Left colon (tissue), 2 donors: ENCODE measurements at regions not wholly inside any gene's neighbourhood (a gene's known extent, or its start where the extent isn't known, plus 50 kb on each side); places are given as distances from the start of the nearest gene placed in this dataset.
"Not testable (repeated sequence)": the region's sequence is repeated elsewhere in the genome, so short reads cannot be mapped to it uniquely, and the experiment has no call there.

ENCODE experiments used
- ATAC-seq: fragments of 200-7000 bp; cut with Tn5 transposase; one replicate; pipeline ENCODE4 v1.9.1; 2020; ENCODE audit warnings: mild to moderate bottlenecking, moderate library complexity
- DNase-seq, 2 donors: peaks; one replicate each; pipeline ENCODE4 v3.0.0-alpha.2; 2020
- intact Hi-C, 2 donors: fragments of 100-400 bp; cut with DNase I in 1 of 2; cut with micrococcal nuclease in 1 of 2; formaldehyde crosslinking; loops; one replicate each; pipeline versions ENCODE4 v1.11.2 to v1.14.0; 2022; cut with DNase I, micrococcal nuclease
- donor health status: DM: no; HTN: no; CAD: no.
- donor health status: DM: yes; HTN: yes; CAD: no.

- DNase-seq (no peak), ATAC-seq (no peak)
- intact Hi-C loops = no loop called here
Observed at GRCh38 chrX:121761845-121762244, 714.4 kb downstream of the GLUD2 start.

- no peak for DNase-seq
- intact Hi-C loops = no loop called here
- ATAC-seq = no peak
Observed at GRCh38 chrX:121763671-121764070, 716.3 kb downstream of the GLUD2 start.

GRCh38 chrX:121768210-121768609, 720.8 kb downstream of the GLUD2 start:
- intact Hi-C loops, ATAC-seq, DNase-seq: not testable (repeated sequence)

- DNase-seq (no peak), ATAC-seq (no peak)
- intact Hi-C loops = no loop called here
Observed at GRCh38 chrX:121781991-121782390, 734.6 kb downstream of the GLUD2 start.

GRCh38 chrX:121782544-121782943, 735.1 kb downstream of the GLUD2 start:
- DNase-seq (no peak), ATAC-seq (no peak)
- intact Hi-C loops = no loop called here

- DNase-seq (no peak), ATAC-seq (no peak)
- intact Hi-C loops = no loop called here
Observed at GRCh38 chrX:121782976-121783375, 735.6 kb downstream of the GLUD2 start.

GRCh38 chrX:121802881-121803412, 755.5 kb downstream of the GLUD2 start:
- intact Hi-C loops = no loop called here
- DNase-seq (no peak), ATAC-seq (no peak)

- no peak for ATAC-seq
- intact Hi-C loops = no loop called here
- no peak for DNase-seq
Observed at GRCh38 chrX:121823406-121823805, 776.0 kb downstream of the GLUD2 start.

- ATAC-seq (no peak), DNase-seq (no peak)
- intact Hi-C loops = no loop called here
Observed at GRCh38 chrX:121831601-121832000, 784.2 kb downstream of the GLUD2 start.

- DNase-seq = no peak
- intact Hi-C loops = no loop called here
- no peak for ATAC-seq
Observed at GRCh38 chrX:121832446-121832845, 785.0 kb downstream of the GLUD2 start.

GRCh38 chrX:121836000-121836399, 788.6 kb downstream of the GLUD2 start:
- no peak for ATAC-seq
- DNase-seq = no peak
- intact Hi-C loops = no loop called here

- DNase-seq (no peak), ATAC-seq (no peak)
- intact Hi-C loops = no loop called here
Observed at GRCh38 chrX:121851033-121851432, 803.6 kb downstream of the GLUD2 start.

GRCh38 chrX:121853762-121854613, 806.6 kb downstream of the GLUD2 start:
- intact Hi-C loops = no loop called here
- no peak for ATAC-seq
- no peak for DNase-seq

- DNase-seq (no peak), ATAC-seq (no peak)
- intact Hi-C loops = no loop called here
Observed at GRCh38 chrX:121854614-121854911, 807.2 kb downstream of the GLUD2 start.

GRCh38 chrX:121858867-121859647, 811.6 kb downstream of the GLUD2 start:
- ATAC-seq (no peak), DNase-seq (no peak)
- intact Hi-C loops = no loop called here

- no peak for DNase-seq
- intact Hi-C loops = no loop called here
- no peak for ATAC-seq
Observed at GRCh38 chrX:121863976-121864375, 816.6 kb downstream of the GLUD2 start.

GRCh38 chrX:121864561-121864960, 817.2 kb downstream of the GLUD2 start:
- intact Hi-C loops = no loop called here
- ATAC-seq = no peak
- DNase-seq = no peak

GRCh38 chrX:121869876-121870477, 822.6 kb downstream of the GLUD2 start:
- intact Hi-C loops = no loop called here

GRCh38 chrX:121871122-121871521, 823.7 kb downstream of the GLUD2 start:
- intact Hi-C loops = no loop called here
- ATAC-seq (no peak), DNase-seq (no peak)

More at GRCh38 chrX:121869876-121870477, 822.6 kb downstream of the GLUD2 start:
- DNase-seq (no peak), ATAC-seq (no peak)

GRCh38 chrX:121876305-121876704, 828.9 kb downstream of the GLUD2 start:
- intact Hi-C loops = no loop called here
- no peak for DNase-seq
- no peak for ATAC-seq
